ENCODE measurements at regions not wholly inside any gene's neighbourhood (a gene's known extent, or its start where the extent isn't known, plus 50 kb on each side); places are given as distances from the start of the nearest gene placed in this dataset.
"Not testable (repeated sequence)": the region's sequence is repeated elsewhere in the genome, so short reads cannot be mapped to it uniquely, and the experiment has no call there.

- H3K27me3 Mint-ChIP-seq: peaks cover 44% of the 10 kb centered on the region
- H3K4me1 Mint-ChIP-seq: peaks cover 10% of the 10 kb centered on the region
- H3K4me3 Mint-ChIP-seq: no peak overlapping the region
- CTCF ChIA-PET: interaction anchor here (1.3 to 1.5 kb wide), 2 partner anchors 9 to 43 kb away, joined by 3 to 5 read pairs; no protein-coding TSS in a partner anchor
- peak; percentile 42 for DNase-seq
- no peak overlapping the region for H3K27ac Mint-ChIP-seq
- no peaks in the 10 kb centered on the region for H3K9me3 Mint-ChIP-seq
- H3K36me3 Mint-ChIP-seq: no peaks in the 10 kb centered on the region
Observed at GRCh38 chr15:70584838-70585706, 178.3 kb downstream of the UACA start.

GRCh38 chr15:70584441-70584837 is 178.9 kb downstream of the UACA start:
- H3K4me1 Mint-ChIP-seq: peaks cover 10% of the 10 kb centered on the region
- no peak overlapping the region for H3K4me3 Mint-ChIP-seq
- CTCF ChIA-PET: interaction anchor here (1.3 to 1.5 kb wide), 2 partner anchors 8 to 43 kb away, joined by 3 to 5 read pairs; no protein-coding TSS in a partner anchor
- H3K27me3 Mint-ChIP-seq: peaks cover 44% of the 10 kb centered on the region
- H3K9me3 Mint-ChIP-seq: no peaks in the 10 kb centered on the region
- H3K36me3 Mint-ChIP-seq: no peaks in the 10 kb centered on the region
- no peak overlapping the region for H3K27ac Mint-ChIP-seq
- no peak for DNase-seq

- no peaks in the 10 kb centered on the region for H3K36me3 Mint-ChIP-seq
- no peak overlapping the region for H3K4me3 Mint-ChIP-seq
- CTCF ChIA-PET: interaction anchor here (0.9 kb wide), 1 partner anchor 79 kb away, joined by 3 read pairs; no protein-coding TSS in a partner anchor
- H3K27me3 Mint-ChIP-seq: peaks cover 44% of the 10 kb centered on the region
- DNase-seq: no peak
- no peaks in the 10 kb centered on the region for H3K9me3 Mint-ChIP-seq
- H3K4me1 Mint-ChIP-seq: peaks cover 3% of the 10 kb centered on the region
- no peak overlapping the region for H3K27ac Mint-ChIP-seq
Observed at GRCh38 chr15:70583006-70583405, 180.4 kb downstream of the UACA start.

- Mint-ChIP-seq H3K27me3 (peaks cover 40% of the 10 kb centered on the region), H3K36me3 (no peaks in the 10 kb centered on the region), H3K4me1 (peaks cover 3% of the 10 kb centered on the region), H3K9me3 (no peaks in the 10 kb centered on the region), H3K27ac (no peak overlapping the region), H3K4me3 (no peak overlapping the region)
- CTCF ChIA-PET: interaction anchor here (0.9 kb wide), 1 partner anchor 78 kb away, joined by 3 read pairs; no protein-coding TSS in a partner anchor
- DNase-seq: no peak
Observed at GRCh38 chr15:70582143-70582945, 181.0 kb downstream of the UACA start.

GRCh38 chr15:70580958-70581357 is 182.4 kb downstream of the UACA start:
- peaks cover 5% of the 10 kb centered on the region for H3K4me1 Mint-ChIP-seq
- H3K27me3 Mint-ChIP-seq: peaks cover 29% of the 10 kb centered on the region
- H3K36me3 Mint-ChIP-seq: no peaks in the 10 kb centered on the region
- CTCF ChIA-PET: no interaction called here
- H3K9me3 Mint-ChIP-seq: no peaks in the 10 kb centered on the region
- no peak overlapping the region for H3K4me3 Mint-ChIP-seq
- no peak overlapping the region for H3K27ac Mint-ChIP-seq
- no peak for DNase-seq

- CTCF ChIA-PET: interaction anchor here (0.9 to 1.4 kb wide), 2 partner anchors 11 to 18 kb away, joined by 3 to 4 read pairs; no protein-coding TSS in a partner anchor
- Mint-ChIP-seq H3K27me3 (peaks cover 22% of the 10 kb centered on the region), H3K27ac (no peak overlapping the region), H3K4me3 (no peak overlapping the region), H3K9me3 (no peaks in the 10 kb centered on the region), H3K4me1 (peaks cover 7% of the 10 kb centered on the region), H3K36me3 (no peaks in the 10 kb centered on the region)
- DNase-seq: no peak
Observed at GRCh38 chr15:70580286-70580685, 183.1 kb downstream of the UACA start.

GRCh38 chr15:70579766-70580165 is 183.6 kb downstream of the UACA start:
- no peaks in the 10 kb centered on the region for H3K36me3 Mint-ChIP-seq
- CTCF ChIA-PET: interaction anchor here (0.9 to 1.4 kb wide), 2 partner anchors 11 to 18 kb away, joined by 3 to 4 read pairs; no protein-coding TSS in a partner anchor
- H3K9me3 Mint-ChIP-seq: no peaks in the 10 kb centered on the region
- no peak overlapping the region for H3K4me3 Mint-ChIP-seq
- H3K27me3 Mint-ChIP-seq: peaks cover 22% of the 10 kb centered on the region
- no peak for DNase-seq
- no peak overlapping the region for H3K27ac Mint-ChIP-seq
- H3K4me1 Mint-ChIP-seq: peaks cover 7% of the 10 kb centered on the region

- no peak overlapping the region for H3K27ac Mint-ChIP-seq
- peaks cover 6% of the 10 kb centered on the region for H3K9me3 Mint-ChIP-seq
- DNase-seq: no peak
- CTCF ChIA-PET: no interaction called here
- no peaks in the 10 kb centered on the region for H3K36me3 Mint-ChIP-seq
- H3K4me1 Mint-ChIP-seq: peaks cover 7% of the 10 kb centered on the region
- no peak overlapping the region for H3K4me3 Mint-ChIP-seq
- peaks cover 22% of the 10 kb centered on the region for H3K27me3 Mint-ChIP-seq
Observed at GRCh38 chr15:70578196-70578595, 185.2 kb downstream of the UACA start.

GRCh38 chr15:70576696-70577095 is 186.7 kb downstream of the UACA start:
- H3K36me3 Mint-ChIP-seq: no peaks in the 10 kb centered on the region
- H3K4me3 Mint-ChIP-seq: no peak overlapping the region
- H3K9me3 Mint-ChIP-seq: peaks cover 6% of the 10 kb centered on the region
- no peak overlapping the region for H3K27ac Mint-ChIP-seq
- CTCF ChIA-PET: interaction anchor here (0.7 to 1.6 kb wide), 2 partner anchors 8 to 105 kb away, joined by 3 to 5 read pairs; no protein-coding TSS in a partner anchor
- DNase-seq: no peak
- peaks cover 32% of the 10 kb centered on the region for H3K27me3 Mint-ChIP-seq
- H3K4me1 Mint-ChIP-seq: peaks cover 7% of the 10 kb centered on the region

- Mint-ChIP-seq H3K27ac (no peak overlapping the region), H3K4me3 (no peak overlapping the region), H3K4me1 (peaks cover 7% of the 10 kb centered on the region), H3K9me3 (peaks cover 6% of the 10 kb centered on the region), H3K27me3 (peaks cover 32% of the 10 kb centered on the region), H3K36me3 (no peaks in the 10 kb centered on the region)
- CTCF ChIA-PET: interaction anchor here (0.7 to 1.6 kb wide), 2 partner anchors 9 to 105 kb away, joined by 3 to 5 read pairs; no protein-coding TSS in a partner anchor
- DNase-seq: no peak
Observed at GRCh38 chr15:70576276-70576675, 187.1 kb downstream of the UACA start.

- H3K27ac Mint-ChIP-seq: no peak overlapping the region
- H3K9me3 Mint-ChIP-seq: peaks cover 6% of the 10 kb centered on the region
- CTCF ChIA-PET: interaction anchor here (1.6 kb wide), 1 partner anchor 9 kb away, joined by 5 read pairs; no protein-coding TSS in a partner anchor
- H3K4me3 Mint-ChIP-seq: no peak overlapping the region
- peaks cover 7% of the 10 kb centered on the region for H3K4me1 Mint-ChIP-seq
- no peaks in the 10 kb centered on the region for H3K36me3 Mint-ChIP-seq
- peaks cover 32% of the 10 kb centered on the region for H3K27me3 Mint-ChIP-seq
- no peak for DNase-seq
Observed at GRCh38 chr15:70575231-70576226, 187.8 kb downstream of the UACA start.

- H3K27me3 Mint-ChIP-seq: peaks cover 32% of the 10 kb centered on the region
- DNase-seq, CTCF ChIA-PET, H3K4me3 Mint-ChIP-seq, H3K36me3 Mint-ChIP-seq, H3K9me3 Mint-ChIP-seq, H3K4me1 Mint-ChIP-seq, H3K27ac Mint-ChIP-seq: not testable (repeated sequence)
Observed at GRCh38 chr15:70574325-70574724, 189.0 kb downstream of the UACA start.

- Mint-ChIP-seq H3K27ac (no peak overlapping the region), H3K36me3 (no peaks in the 10 kb centered on the region), H3K9me3 (peaks cover 6% of the 10 kb centered on the region), H3K4me1 (peaks cover 7% of the 10 kb centered on the region), H3K27me3 (peaks cover 27% of the 10 kb centered on the region), H3K4me3 (no peak overlapping the region)
- DNase-seq: no peak
- CTCF ChIA-PET: no interaction called here
Observed at GRCh38 chr15:70573121-70573850, 190.1 kb downstream of the UACA start.
